ENCODE measurements at regions not wholly inside any gene's neighbourhood (a gene's known extent, or its start where the extent isn't known, plus 50 kb on each side); places are given as distances from the start of the nearest gene placed in this dataset.

DNA sequence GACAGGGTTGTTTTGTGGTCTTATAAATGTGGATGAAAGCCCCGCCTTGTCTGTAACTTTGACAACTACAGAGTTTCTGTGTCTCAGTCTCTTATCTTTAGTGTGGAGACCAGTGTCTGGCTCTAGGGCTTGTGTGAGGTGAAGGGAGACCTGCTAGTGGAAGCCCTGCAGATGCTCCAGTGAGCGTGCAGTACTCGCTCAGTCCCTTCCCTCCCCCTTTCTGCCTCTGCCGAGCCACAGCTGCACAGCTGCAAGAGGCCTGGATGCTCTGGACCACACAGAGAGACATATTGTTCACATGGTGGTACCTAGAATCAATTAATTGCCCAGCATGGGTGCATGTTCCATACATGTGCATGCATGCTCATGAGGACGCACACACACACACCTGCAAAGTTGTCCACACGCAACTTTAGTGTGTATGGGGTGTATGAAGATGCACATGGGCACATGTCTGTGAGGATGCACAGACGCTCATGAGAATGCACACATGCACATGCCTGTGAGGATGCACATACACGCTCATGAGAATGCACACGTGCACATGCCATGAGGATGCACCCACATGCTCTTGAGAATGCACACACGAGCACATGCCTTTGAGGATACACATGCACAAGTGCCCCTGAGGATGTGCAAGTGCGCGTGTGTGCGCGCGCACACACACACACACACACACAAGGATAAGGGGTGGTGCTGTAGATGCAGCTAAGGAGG, 282.1 kb upstream of the HS6ST1 start:
- TF ChIP-seq, protein P1, sequence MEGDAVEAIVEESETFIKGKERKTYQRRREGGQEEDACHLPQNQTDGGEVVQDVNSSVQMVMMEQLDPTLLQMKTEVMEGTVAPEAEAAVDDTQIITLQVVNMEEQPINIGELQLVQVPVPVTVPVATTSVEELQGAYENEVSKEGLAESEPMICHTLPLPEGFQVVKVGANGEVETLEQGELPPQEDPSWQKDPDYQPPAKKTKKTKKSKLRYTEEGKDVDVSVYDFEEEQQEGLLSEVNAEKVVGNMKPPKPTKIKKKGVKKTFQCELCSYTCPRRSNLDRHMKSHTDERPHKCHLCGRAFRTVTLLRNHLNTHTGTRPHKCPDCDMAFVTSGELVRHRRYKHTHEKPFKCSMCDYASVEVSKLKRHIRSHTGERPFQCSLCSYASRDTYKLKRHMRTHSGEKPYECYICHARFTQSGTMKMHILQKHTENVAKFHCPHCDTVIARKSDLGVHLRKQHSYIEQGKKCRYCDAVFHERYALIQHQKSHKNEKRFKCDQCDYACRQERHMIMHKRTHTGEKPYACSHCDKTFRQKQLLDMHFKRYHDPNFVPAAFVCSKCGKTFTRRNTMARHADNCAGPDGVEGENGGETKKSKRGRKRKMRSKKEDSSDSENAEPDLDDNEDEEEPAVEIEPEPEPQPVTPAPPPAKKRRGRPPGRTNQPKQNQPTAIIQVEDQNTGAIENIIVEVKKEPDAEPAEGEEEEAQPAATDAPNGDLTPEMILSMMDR (optimal IDR thresholded peaks at IDR 0.05 in 1 of 3, IDR thresholded peaks at IDR 0.05 in 1 of 3, conservative IDR thresholded peaks at IDR 0.05 in 1 of 3; ENCODE audit: extremely low read depth in 1 of 3, insufficient read depth in 2 of 3, low read length in 3 of 3) = no peak
- TF ChIP-seq EZH2 (IDR thresholded peaks at IDR 0.05; ENCODE audit: low read length) = no peak
